ENCODE measurements at regions not wholly inside any gene's neighbourhood (a gene's known extent, or its start where the extent isn't known, plus 50 kb on each side); places are given as distances from the start of the nearest gene placed in this dataset.

DNA sequence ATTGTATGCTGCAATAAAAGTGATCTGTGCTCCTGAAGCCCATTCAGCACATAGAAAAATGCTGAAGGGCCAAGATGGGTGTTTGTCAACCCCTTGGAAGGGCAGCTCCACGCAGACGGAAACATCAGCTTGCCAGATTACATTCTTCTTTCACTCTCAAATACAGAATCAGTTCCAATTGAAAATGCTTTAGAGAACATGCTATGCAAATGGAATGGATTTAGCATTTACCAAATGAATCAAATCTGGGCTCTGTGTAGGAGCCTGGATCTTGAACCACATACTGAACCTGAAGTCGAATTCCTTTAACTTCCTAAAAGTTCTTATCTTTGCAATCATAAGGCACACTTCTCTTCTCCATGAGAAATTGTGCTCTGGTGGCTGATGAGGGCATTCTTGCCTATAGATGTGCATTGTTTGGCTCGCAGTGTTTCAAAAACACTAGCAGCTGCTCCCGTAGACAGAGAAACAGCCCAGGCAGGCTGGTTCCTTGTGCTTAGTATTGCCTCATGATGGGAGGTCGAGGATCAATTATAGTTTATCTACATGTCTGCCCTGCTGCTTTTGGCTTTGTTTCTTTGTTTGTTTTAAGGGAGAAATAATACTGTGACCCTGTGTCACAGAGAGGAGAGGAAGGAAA is 489.8 kb upstream of the FLRT2 start:
- DNase-seq (ENCODE audit: low read depth in 2 of 2), result peak in 1 of 2 experiments; percentile 10

DNA sequence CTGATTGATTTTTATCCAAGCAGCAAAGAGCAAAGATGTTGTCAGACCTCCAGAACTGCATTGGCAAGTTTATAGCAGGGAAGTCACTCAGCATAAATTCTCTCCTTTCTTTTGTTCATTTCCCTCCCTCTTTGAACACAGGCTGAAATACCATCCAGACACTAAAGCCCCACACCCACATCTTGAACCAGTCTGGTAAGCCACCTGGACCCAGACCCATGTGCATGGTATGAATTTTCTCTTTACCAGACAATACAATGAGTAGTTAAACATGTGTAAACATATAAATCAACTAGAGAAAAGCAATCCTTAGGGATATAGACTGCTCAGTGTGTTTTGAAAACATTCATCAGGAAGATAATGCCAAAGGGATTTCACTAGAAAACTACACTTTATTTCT is 488.3 kb upstream of the FLRT2 start:
- no peak for DNase-seq (ENCODE audit: low read depth in 2 of 2)

DNA sequence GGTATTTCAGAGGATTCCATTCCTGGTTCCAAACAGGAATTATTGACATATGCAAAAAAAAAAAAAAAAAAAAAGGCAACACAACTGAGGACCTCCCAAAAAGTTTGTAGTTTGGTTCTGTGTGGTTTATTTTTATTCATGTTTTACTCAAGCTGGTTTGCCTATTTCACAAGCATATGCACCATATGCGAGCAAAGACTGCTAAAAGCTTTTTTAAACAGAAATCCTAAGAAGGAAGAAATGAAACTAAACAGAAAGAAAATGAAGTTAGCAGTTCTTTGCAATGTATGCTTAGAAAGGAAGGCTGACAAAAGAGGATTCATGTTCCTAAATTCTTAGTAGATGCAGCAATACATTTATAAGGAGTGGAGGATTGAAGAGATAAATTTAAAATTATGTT is 487.6 kb upstream of the FLRT2 start:
- DNase-seq (ENCODE audit: low read depth in 2 of 2), result no peak

DNA sequence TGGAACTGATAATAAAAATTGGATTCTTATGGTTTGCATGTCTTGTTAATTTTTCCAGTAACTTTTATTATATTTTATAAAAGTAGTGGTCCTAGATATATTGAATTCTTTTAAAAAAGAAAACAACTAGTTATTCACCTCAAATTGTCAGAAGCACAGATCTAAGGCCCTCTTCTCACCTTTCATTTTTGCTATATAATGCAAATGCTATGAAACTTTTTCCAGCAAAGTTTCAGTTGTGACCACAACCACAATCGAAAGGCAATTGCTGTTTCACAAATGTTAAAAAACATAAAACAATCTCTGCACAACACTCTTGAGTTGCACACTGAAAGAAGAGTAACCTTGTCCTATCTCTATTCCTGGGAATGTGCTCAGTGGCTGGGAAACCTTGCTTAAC is 479.8 kb upstream of the FLRT2 start:
- no peak for DNase-seq (ENCODE audit: low read depth in 2 of 2)

DNA sequence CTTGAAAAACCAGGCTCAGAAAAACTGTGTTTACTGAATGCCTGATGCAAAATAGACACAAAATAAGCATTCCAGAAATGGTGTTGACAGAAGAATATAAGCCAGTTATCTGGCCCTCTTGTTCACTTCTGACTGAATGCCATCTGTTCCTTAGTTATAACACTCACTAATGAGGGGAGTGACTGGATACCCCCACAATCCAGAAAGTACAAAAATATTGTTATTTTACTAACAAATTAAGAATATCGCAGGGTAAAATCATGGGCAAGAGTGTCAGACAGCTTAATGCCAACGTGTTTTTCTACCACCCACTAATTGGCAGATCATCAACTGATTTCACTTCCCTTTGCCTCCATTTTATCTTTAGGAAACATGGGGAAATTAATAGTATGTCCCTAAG is 477.3 kb upstream of the FLRT2 start:
- DNase-seq (ENCODE audit: low read depth in 2 of 2), result no peak

DNA sequence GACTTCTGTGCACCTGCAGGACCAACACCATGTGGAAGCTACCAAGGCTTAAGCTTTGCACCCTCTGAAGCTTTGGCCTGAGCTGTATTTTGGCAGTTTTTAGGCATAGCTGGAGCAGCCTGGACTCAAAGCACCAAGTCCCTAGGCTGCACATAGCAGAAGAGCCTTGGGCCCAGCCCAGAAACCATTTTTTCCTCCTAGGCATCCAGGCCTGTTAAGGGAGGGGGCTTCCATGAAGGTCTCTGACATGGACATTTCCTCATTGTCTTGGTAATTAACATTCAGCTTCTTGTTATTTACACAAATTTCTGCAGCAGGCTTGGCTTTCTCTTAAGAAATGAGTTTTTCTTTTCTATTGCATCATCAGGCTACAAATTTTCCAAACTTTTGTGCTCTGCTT is 475.8 kb upstream of the FLRT2 start:
- no peak for DNase-seq (ENCODE audit: low read depth in 2 of 2)

DNA sequence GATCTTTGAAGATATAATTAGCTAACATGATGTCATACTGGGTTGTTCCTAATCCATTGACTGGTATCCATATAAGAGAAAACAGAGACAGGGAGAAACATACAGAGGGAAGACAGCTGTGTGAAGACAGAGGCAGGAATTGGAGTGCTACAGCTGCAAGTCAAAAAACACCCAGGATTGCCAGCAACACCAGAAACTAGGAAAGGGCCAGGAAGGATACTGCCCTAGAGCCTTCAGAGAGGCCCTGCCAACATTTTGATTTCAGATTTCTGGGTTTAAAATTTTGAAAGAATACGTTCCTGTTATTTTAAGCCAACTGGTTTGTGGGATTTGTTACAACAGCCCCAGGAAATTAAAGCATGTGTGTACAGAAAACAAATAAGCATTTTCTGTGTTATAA is 473.7 kb upstream of the FLRT2 start:
- DNase-seq (ENCODE audit: low read depth in 2 of 2), result no peak

DNA sequence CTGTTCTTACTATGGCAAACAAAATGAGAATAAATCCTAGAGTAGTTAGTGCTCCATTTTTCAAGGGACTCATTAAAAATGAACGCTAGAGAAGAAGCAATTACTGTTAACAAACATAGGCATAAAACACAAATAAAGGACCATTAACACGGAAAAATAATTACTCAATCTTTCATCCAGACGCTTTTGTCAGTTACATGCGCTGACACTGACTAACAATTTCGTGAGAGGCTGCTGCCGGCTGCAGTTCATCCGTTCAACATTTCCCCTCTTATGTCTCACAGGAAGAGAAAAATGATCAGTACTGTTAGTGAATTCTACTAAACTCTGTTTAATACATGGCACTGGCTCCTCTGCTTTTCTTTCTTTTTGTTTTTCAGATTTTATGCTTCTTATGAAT is 472.7 kb upstream of the FLRT2 start:
- no peak for DNase-seq (ENCODE audit: low read depth in 2 of 2)

DNA sequence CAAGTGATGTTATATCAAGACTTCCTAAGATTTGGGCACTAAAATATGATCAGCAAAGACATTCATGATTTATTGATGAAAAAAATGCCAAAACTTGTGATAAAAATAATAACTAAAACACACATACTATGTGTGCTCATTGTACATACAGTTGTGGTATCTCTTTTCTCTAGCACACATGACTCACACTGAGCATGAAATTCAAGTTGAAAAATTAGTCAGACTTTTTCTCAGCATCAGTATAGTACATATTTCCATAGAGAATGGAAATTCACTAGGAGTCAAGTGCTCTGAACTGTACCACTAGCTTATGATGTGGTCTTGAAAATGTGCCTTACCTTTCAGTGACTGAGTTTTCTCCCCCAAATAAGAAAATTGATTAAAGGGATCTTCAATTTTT is 471.8 kb upstream of the FLRT2 start:
- DNase-seq (ENCODE audit: low read depth in 2 of 2), result no peak

DNA sequence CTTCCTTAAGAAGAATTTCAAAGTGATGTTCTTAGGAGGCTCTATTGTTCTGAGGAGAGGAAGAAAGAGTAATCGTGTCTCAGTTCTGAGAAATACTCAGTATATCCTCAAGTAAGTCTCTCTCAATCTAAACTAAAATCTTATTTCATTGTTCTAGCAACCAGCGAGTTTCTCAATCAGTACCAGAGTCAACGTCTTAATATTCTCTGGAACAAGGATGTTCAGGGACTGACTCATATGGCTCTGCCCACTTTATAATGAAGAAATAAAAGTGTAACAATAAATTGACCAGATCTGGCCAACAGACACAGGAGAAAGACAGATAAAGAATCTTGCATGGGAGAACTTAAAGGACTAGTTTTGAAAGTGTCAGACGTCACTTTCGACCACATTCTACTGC is 469.8 kb upstream of the FLRT2 start:
- peak; percentile 18 to 25 for DNase-seq (ENCODE audit: low read depth in 2 of 2)

DNA sequence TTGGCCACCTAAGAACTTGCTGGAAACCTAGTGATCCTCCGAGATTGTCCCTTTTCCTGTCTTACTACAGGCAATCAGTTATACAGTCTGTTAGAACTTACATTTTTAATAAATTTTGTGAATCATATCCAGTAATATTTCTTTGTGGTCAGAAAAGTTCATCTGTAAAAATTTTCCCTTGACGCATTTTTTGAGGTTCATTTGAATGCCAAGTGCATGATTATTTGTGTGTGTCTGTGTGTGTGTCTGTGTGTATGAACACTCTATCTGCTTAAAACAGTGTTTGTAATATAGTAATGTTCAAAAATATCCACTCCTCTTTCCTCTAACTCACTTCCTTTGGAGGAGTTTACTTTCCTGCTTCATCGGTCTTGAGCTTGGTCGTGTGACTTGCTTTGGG is 468.7 kb upstream of the FLRT2 start:
- peak; percentile 50 to 52 for DNase-seq (ENCODE audit: low read depth in 2 of 2)

DNA sequence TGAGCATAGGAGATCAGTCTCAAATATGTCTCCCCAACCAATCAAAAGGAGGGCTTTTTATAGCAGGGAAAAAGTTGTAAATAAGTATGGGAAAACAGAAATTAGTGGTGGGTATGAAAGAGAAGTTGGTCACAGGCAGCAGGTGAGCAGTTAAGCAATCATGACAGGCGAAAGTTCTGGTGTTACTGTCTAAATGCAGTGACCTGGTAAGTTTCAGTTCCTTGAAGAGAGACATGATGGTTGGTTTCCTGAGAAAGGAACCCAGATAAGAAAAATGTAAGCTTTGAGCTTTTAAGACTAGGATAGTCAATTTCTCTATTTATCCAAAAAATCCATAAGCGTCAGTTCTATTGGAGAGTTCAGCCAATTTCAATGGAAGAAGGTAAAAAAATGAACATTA is 466.2 kb upstream of the FLRT2 start:
- DNase-seq (ENCODE audit: low read depth in 2 of 2), result no peak

DNA sequence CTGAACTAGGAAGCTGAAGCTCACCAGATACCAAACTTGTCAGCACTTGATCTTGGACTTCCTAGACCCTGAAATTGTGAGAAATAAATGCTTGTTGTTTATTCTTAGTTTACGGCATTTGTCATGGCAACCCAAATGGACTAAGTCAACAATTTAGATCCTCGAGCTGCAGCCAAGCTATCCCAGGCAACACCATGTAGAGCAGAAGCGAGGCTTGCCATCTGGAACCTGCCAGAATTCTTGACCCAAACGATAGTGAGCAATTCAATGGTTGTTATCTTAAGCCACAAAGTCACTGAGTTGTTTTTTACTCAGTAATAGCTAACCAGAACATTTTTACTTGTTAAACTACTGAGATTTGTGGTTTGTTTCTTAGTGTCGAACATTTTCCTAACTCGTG is 458.5 kb upstream of the FLRT2 start:
- no peak for DNase-seq (ENCODE audit: low read depth in 2 of 2)

DNA sequence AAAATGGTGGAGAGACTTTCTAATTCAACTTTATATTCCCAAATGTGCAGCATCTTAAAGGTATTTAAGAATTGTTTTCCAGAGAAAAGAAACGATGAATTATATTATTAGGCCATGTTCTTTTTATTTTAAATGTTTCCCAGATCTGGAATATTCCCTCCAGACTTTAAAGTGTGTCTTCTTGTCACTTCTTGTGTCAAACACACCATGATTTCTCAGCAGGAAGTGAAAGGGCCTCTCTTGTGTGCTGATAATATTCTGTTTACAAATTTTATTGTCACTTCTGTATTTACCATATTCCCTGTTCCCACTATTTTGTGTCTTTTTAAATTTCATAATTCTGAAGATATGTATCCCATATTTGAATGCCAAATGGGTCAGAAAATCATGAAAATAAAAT is 455.0 kb upstream of the FLRT2 start:
- DNase-seq (ENCODE audit: low read depth in 2 of 2), result no peak

DNA sequence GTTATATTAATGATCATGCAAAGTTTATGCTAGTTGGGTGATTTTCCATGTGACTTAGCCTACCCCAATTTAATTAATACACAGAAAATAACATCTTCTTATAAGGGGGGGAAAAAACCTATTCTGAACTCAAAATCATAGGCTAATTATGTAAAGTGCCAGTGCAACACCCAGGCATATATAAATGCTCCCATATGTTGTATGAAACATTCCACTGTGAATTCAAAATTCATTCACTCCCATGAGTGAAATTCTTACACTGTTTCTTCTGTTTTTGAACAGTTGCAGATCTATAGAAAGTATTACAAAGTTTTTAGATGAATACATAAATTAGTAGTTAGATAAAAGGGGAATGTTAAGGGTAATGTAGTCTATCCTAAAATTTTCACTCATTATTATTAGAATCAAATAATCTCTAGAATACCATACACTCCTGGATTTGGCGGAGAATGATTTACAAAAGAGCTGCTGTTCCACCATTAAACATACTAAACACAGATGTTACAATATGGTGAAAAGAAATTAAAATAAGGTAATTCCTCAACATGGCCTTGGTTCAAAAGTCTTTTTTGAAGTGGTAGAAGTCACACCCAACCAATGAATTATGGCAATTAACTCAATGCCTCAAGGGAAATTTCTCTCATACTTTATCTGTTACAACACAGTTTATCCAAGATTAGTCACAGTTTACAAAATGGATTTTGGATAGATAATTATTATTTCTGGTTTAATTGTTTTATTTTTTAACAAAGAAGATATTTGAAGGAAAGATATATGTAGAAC is 454.1 kb upstream of the FLRT2 start:
- DNase-seq (ENCODE audit: low read depth in 2 of 2), result no peak

DNA sequence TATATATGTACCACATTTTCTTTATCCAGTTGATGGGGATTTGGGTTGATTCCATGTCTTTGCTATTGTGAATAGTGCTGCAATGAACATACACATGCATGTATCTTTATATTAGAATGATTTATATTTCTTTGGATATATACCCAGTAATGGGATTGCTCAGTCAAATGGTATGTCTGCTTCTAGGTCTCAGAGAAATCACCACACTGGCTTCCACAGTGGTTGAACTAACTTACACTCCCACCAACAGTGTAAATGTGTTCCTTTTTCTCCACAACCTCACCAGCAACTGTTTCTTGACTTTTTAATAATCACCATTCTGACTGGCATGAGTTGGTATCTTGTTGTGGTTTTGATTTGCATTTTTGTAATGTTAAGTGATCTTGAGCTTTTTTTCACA is 452.2 kb upstream of the FLRT2 start:
- DNase-seq (ENCODE audit: low read depth in 2 of 2), result peak in 1 of 2 experiments; percentile 12

DNA sequence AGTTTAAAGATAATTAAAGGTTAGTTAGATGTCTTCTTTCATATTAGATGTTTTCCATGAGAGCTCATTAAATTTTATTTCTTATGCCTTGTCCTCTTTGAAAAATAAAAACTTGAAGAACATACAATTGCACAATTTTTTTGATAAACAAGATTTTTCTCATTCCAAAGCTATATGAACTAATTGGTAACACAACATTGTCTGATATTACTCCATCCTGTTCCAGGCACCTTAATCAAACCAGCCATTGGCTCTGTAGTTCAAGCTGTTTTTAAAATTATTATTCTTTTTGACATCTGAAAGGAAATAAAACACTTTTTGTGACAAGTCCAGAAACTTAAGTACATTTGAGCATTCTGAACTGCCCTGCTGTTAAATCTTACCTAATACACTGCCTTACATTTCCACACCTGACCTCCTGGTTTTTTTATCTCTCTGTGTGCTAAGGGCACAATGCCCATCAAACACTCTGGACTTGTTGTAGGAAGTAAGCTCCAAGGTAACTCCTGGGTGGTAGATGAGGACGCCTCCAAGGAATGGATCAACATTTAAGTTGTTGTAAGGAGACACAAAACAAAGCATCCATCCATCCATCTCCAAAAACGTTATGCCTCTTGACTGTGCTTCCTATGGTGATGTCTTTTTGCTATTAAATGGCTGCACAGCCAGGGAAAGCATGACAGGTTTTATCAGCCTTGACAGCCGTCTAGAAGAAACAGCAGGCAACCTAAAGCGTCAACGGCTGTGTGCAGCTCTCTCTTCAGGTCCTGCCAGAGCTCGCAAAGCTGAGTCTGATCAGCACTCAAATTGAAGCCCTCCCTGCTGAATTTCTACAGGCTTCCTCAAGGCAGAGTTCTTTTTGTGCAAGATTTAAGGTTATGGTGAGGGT is 449.9 kb upstream of the FLRT2 start:
- DNase-seq (ENCODE audit: low read depth in 2 of 2), result no peak

DNA sequence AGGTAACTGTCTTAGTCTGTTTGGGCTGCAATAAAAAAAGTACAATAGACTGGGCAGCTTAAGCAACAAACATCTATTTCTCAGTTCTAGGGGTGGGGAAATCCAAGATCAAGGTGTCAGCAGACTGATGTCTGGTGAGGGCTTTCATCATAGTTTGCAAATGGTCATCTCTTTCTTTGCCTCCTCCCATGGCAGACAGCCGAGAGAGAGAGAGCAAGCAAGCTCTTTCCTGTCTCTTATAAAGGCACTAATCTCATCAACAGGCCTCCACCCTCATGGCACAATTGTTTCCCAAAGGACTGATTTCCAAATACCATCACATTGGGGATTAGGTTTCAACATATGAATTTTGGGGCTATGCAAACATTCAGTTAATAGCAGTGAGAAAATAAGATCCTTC is 445.6 kb upstream of the FLRT2 start:
- no peak for DNase-seq (ENCODE audit: low read depth in 2 of 2)

DNA sequence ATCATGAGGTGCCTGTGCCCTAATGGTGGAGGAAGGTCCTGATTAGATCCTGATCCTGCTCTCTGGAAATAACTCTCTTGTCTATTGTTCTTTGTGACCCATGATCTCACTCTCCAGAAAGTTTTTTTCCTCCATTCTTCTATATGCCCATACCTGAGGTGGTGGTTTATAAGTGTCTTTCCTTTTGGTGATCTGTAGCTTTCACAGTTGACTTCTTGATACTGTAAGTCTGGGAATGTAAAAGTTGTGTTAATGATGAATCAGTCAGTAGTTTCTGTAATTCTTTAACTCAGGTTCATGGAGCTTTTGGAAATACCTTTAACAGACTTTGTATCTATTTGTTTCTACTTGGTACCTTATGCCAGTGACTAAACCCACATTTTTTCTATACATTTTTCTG is 444.0 kb upstream of the FLRT2 start:
- DNase-seq (ENCODE audit: low read depth in 2 of 2), result no peak

DNA sequence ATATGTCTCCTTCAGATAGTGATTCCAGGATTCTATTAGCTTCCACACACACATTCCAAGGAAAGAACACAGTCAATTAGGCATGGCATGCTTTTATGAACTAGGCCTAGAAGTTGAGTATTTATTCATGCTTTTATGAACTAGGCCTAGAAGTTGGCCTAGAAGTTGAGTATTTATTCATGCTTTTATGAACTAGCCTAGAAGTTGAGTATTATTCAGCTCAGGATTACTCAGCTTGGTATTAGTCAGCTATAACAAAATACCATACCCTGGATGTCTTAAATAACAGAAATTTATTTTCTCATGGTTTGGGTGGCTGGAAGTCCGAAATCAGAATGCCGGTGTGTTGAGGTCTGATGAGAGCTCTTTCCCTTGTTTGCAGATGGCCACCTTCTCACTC is 442.7 kb upstream of the FLRT2 start:
- DNase-seq (ENCODE audit: low read depth in 2 of 2), result no peak

DNA sequence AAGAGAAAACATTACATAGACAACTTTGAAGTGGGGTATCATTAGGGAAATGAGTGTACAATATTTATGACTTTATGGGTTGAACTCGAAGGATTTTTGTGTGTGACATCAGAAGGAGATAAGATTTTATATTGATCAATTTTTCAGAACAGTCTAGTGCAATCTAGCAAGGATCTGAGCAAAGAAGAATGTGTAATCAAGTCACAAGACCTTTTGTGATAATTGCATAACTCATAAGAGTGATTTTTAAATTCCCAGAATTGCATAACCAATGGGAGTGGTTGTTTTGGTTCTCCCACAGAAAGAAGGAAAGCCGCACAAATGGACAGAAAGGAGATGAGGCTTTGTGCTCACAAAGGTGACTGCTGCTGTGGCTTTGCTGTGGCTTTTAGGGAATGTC is 441.8 kb upstream of the FLRT2 start:
- no peak for DNase-seq (ENCODE audit: low read depth in 2 of 2)

DNA sequence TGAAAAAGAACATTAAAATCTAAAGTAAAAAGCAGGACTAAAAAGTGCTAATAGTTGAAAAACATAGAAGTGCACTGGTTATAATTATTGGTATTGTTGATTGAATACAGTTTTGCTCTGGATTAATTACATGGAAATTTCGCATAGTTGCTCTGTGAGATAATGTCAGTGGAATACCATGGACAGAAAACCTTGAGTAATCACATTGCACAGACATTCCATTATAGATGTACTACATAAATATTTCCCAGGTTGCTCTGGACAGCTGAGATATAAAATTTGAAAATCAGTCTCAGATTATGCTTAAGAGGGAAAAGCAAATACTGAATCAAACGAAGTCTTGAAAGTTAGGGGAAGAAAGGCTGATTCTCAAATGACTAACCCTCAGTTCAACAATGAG is 439.3 kb upstream of the FLRT2 start:
- DNase-seq (ENCODE audit: low read depth in 2 of 2), result no peak

Measured in fibroblast of skin of left biceps (primary cell).